HL-60 (cell line): ENCODE measurements at regions not wholly inside any gene's neighbourhood (a gene's known extent, or its start where the extent isn't known, plus 50 kb on each side); places are given as distances from the start of the nearest gene placed in this dataset.

Source experiments
- CTCF ChIP-seq: IDR thresholded peaks from one replicate; pipeline ENCODE4 v1.5.1; 2011; ENCODE audit warnings: low read length, control low read depth, inconsistent platforms; ENCODE audit not compliant: insufficient read depth
- GABPA ChIP-seq: IDR thresholded peaks from 2 replicates; pipeline ENCODE4 v1.6.1; 2012; ENCODE audit warnings: low read depth
- POLR2AphosphoS5 ChIP-seq: IDR thresholded peaks from 2 replicates; pipeline ENCODE4 v1.6.1; 2012; ENCODE audit warnings: low read depth

GRCh38 chr13:40456979-40457553 is 209.4 kb downstream of the FOXO1 start:
- TF ChIP-seq CTCF (no peak), POLR2AphosphoS5 (no peak), GABPA (no peak)
